Activated T-cell treated with anti-CD3 and anti-CD28 coated beads, Interleukin-2, amount 50 U/mL, for 1 hour (primary cell): ENCODE measurements at regions not wholly inside any gene's neighbourhood (a gene's known extent, or its start where the extent isn't known, plus 50 kb on each side); places are given as distances from the start of the nearest gene placed in this dataset.
"Not testable (repeated sequence)": the region's sequence is repeated elsewhere in the genome, so short reads cannot be mapped to it uniquely, and the experiment has no call there.

ENCODE experiments used
- DNase-seq: peaks from one replicate; pipeline ENCODE4 v3.0.0-alpha.2; 2020

GRCh38 chr16:26598061-26598460 lies 468.7 kb upstream of the C16orf82 start:
- DNase-seq, result peak; percentile 25

GRCh38 chr16:26598998-26599784 lies 467.5 kb upstream of the C16orf82 start:
- DNase-seq, result no peak

- no peak for DNase-seq
Observed at GRCh38 chr16:26599785-26600104, 467.0 kb upstream of the C16orf82 start.

- no peak for DNase-seq
Observed at GRCh38 chr16:26601335-26601734, 465.4 kb upstream of the C16orf82 start.

GRCh38 chr16:26605626-26606271 lies 461.0 kb upstream of the C16orf82 start:
- no peak for DNase-seq

- DNase-seq, result no peak
Observed at GRCh38 chr16:26606381-26607150, 460.2 kb upstream of the C16orf82 start.

GRCh38 chr16:26614237-26614841 lies 452.4 kb upstream of the C16orf82 start:
- DNase-seq, result no peak

GRCh38 chr16:26623442-26623841 lies 443.3 kb upstream of the C16orf82 start:
- no peak for DNase-seq

GRCh38 chr16:26627958-26628357 lies 438.8 kb upstream of the C16orf82 start:
- no peak for DNase-seq

- not testable (repeated sequence) for DNase-seq
Observed at GRCh38 chr16:26631365-26631764, 435.4 kb upstream of the C16orf82 start.

GRCh38 chr16:26642047-26642664 lies 424.6 kb upstream of the C16orf82 start:
- no peak for DNase-seq

- no peak for DNase-seq
Observed at GRCh38 chr16:26643519-26643918, 423.2 kb upstream of the C16orf82 start.

GRCh38 chr16:26644912-26645543 lies 421.7 kb upstream of the C16orf82 start:
- no peak for DNase-seq

- DNase-seq, result peak; percentile 28
Observed at GRCh38 chr16:26645614-26646013, 421.1 kb upstream of the C16orf82 start.

GRCh38 chr16:26647870-26648269 lies 418.9 kb upstream of the C16orf82 start:
- no peak for DNase-seq

GRCh38 chr16:26648851-26649250 lies 417.9 kb upstream of the C16orf82 start:
- no peak for DNase-seq

GRCh38 chr16:26649381-26650045 lies 417.2 kb upstream of the C16orf82 start:
- no peak for DNase-seq

- no peak for DNase-seq
Observed at GRCh38 chr16:26651464-26651863, 415.3 kb upstream of the C16orf82 start.

- DNase-seq, result no peak
Observed at GRCh38 chr16:26651884-26652283, 414.8 kb upstream of the C16orf82 start.

GRCh38 chr16:26658486-26658885 lies 408.2 kb upstream of the C16orf82 start:
- no peak for DNase-seq

GRCh38 chr16:26658915-26659314 lies 407.8 kb upstream of the C16orf82 start:
- DNase-seq, result no peak

- no peak for DNase-seq
Observed at GRCh38 chr16:26664086-26664485, 402.6 kb upstream of the C16orf82 start.
